Endodermal cell (in vitro differentiated cells): ENCODE measurements at regions not wholly inside any gene's neighbourhood (a gene's known extent, or its start where the extent isn't known, plus 50 kb on each side); places are given as distances from the start of the nearest gene placed in this dataset.
A peak's percentile ranks its signal among the peaks of the same experiment; 100 is the strongest.
"Not testable (repeated sequence)": the region's sequence is repeated elsewhere in the genome, so short reads cannot be mapped to it uniquely, and the experiment has no call there.

Experiments used
- DNase-seq: peaks from one replicate; pipeline ENCODE4 v3.0.0-alpha.2; 2017
- H3K27ac ChIP-seq: 2 replicates; pipeline ENCODE4 v1.5.1; 2013; ENCODE audit warnings: mild to moderate bottlenecking, low read depth, low read length, moderate library complexity
- H3K27me3 ChIP-seq: 2 replicates; pipeline ENCODE4 v1.6.1; 2013; ENCODE audit warnings: mild to moderate bottlenecking, low read length, moderate library complexity; ENCODE audit not compliant: insufficient read depth, control insufficient read depth, poor library complexity, severe bottlenecking
- H3K36me3 ChIP-seq: 2 replicates; pipeline ENCODE4 v1.7.0; 2013; ENCODE audit warnings: mild to moderate bottlenecking, low read length, moderate library complexity; ENCODE audit not compliant: control insufficient read depth, insufficient read depth
- H3K4me1 ChIP-seq: one replicate; pipeline ENCODE4 v1.7.0; 2013; ENCODE audit warnings: low read length; ENCODE audit not compliant: control insufficient read depth, insufficient read depth
- H3K4me3 ChIP-seq: 2 replicates; pipeline ENCODE4 v1.5.1; 2013; ENCODE audit warnings: mild to moderate bottlenecking, low read length, moderate library complexity
- H3K9ac ChIP-seq: 2 replicates; pipeline ENCODE4 v1.6.1; 2013; ENCODE audit warnings: mild to moderate bottlenecking, low read length, moderate library complexity; ENCODE audit not compliant: poor library complexity, severe bottlenecking; ENCODE audit errors: extremely low read depth
- H3K9me3 ChIP-seq: 2 replicates; pipeline ENCODE4 v1.6.1; 2013; ENCODE audit warnings: mild to moderate bottlenecking, low read length, moderate library complexity; ENCODE audit not compliant: control insufficient read depth
- H3K27ac Mint-ChIP-seq: 2 replicates; pipeline ENCODE4 v1.8.0; 2020; ENCODE audit warnings: mixed read lengths
- H3K27me3 Mint-ChIP-seq: 2 replicates; pipeline ENCODE4 v1.8.0; 2021; ENCODE audit warnings: mild to moderate bottlenecking, mixed read lengths; ENCODE audit not compliant: insufficient read depth
- H3K36me3 Mint-ChIP-seq: 2 replicates; pipeline ENCODE4 v1.8.0; 2020; ENCODE audit warnings: low read depth, mixed read lengths
- H3K4me1 Mint-ChIP-seq: 2 replicates; pipeline ENCODE4 v1.8.0; 2020; ENCODE audit warnings: mixed read lengths
- H3K4me3 Mint-ChIP-seq: 2 replicates; pipeline ENCODE4 v1.8.0; 2020; ENCODE audit warnings: mild to moderate bottlenecking, moderate library complexity, mixed read lengths
- H3K9me3 Mint-ChIP-seq: 2 replicates; pipeline ENCODE4 v1.8.0; 2020; ENCODE audit warnings: mild to moderate bottlenecking, mixed read lengths
- CTCF ChIP-seq: fragments of 200-600 bp; sonication (generic); conservative IDR thresholded peaks from 2 replicates; pipeline ENCODE4 v1.5.0; 2021; ENCODE audit warnings: antibody characterized with exemption, mild to moderate bottlenecking
- WGBS, 2 experiments: methylation state at CpG; one replicate each; pipeline versions ENCODE4 v1.1.5 to v1.1.7; 2013; ENCODE audit warnings: missing lambda C conversion rate in 2 of 2, mixed read lengths in 1 of 2; ENCODE audit not compliant: insufficient coverage in 1 of 2, insufficient read length in 1 of 2; 5-methylcytosine and 5-hydroxymethylcytosine counted together

GRCh38 chr6:15747354-15747883 is 84.6 kb upstream of the DTNBP1 start:
- no peak overlapping the region for H3K4me3 Mint-ChIP-seq
- H3K36me3 ChIP-seq, result no peaks in the 10 kb centered on the region
- H3K36me3 Mint-ChIP-seq, result no peaks in the 10 kb centered on the region
- H3K4me1 ChIP-seq, result no peaks in the 10 kb centered on the region
- H3K27me3 ChIP-seq, result no peaks in the 10 kb centered on the region
- no peak for DNase-seq
- H3K27ac ChIP-seq, result no peak overlapping the region
- H3K27me3 Mint-ChIP-seq, result no peaks in the 10 kb centered on the region
- no peak for TF ChIP-seq CTCF
- H3K4me1 Mint-ChIP-seq, result peaks cover 4% of the 10 kb centered on the region
- no peak overlapping the region for H3K4me3 ChIP-seq
- 77 to 100% methylated on average over 1 to 2 of the region's 2 CpGs for WGBS, 2 experiments
- H3K27ac Mint-ChIP-seq, result no peak overlapping the region
- H3K9ac ChIP-seq, result no peak overlapping the region
- peaks cover 2% of the 10 kb centered on the region for H3K9me3 Mint-ChIP-seq
- H3K9me3 ChIP-seq, result no peaks in the 10 kb centered on the region

DNA sequence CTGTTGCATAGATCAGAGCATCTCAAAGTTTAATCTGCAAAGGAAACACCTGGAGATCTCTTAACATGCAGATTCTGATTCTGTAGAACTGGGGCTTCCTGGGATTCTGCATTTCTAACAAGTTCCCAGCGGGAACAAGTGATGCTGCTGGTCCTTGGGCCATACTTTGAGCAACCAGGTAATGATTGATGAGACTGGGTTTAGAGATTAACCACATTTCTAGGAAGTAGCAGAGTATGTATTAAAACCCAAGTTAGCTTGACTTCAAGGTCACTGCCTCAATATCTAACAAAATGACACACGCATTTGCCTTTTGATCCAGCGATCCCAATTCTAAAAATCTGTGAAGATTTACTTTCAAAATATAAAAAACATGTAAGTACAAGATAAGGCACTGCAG is 83.0 kb upstream of the DTNBP1 start:
- no peaks in the 10 kb centered on the region for H3K9me3 ChIP-seq
- H3K4me3 ChIP-seq, result no peak overlapping the region
- no peaks in the 10 kb centered on the region for H3K27me3 Mint-ChIP-seq
- no peak overlapping the region for H3K27ac Mint-ChIP-seq
- no peak overlapping the region for H3K27ac ChIP-seq
- TF ChIP-seq CTCF, result no peak
- WGBS, 2 experiments, result 72% methylated on average over 3 of the region's 3 CpGs; no CpG with 5 or more reads in 1 of the 2 experiments
- no peak overlapping the region for H3K4me3 Mint-ChIP-seq
- H3K9ac ChIP-seq, result no peak overlapping the region
- H3K4me1 Mint-ChIP-seq, result peaks cover 4% of the 10 kb centered on the region
- no peak for DNase-seq
- H3K36me3 ChIP-seq, result no peaks in the 10 kb centered on the region
- no peaks in the 10 kb centered on the region for H3K36me3 Mint-ChIP-seq
- H3K27me3 ChIP-seq, result no peaks in the 10 kb centered on the region
- H3K4me1 ChIP-seq, result no peaks in the 10 kb centered on the region
- peaks cover 2% of the 10 kb centered on the region for H3K9me3 Mint-ChIP-seq

- no peak for DNase-seq
Observed at GRCh38 chr6:15744818-15745402, 82.1 kb upstream of the DTNBP1 start.

GRCh38 chr6:15742013-15742412 is 79.2 kb upstream of the DTNBP1 start:
- H3K9ac ChIP-seq, H3K4me1 ChIP-seq, H3K36me3 ChIP-seq, DNase-seq, H3K9me3 ChIP-seq, H3K4me1 Mint-ChIP-seq, H3K9me3 Mint-ChIP-seq, H3K4me3 Mint-ChIP-seq, H3K27me3 Mint-ChIP-seq, H3K27ac Mint-ChIP-seq, H3K27ac ChIP-seq, H3K4me3 ChIP-seq, H3K27me3 ChIP-seq, H3K36me3 Mint-ChIP-seq: not testable (repeated sequence)
- WGBS, 2 experiments, result 80 to 83% methylated on average over 1 of the region's 1 CpG

More at GRCh38 chr6:15744818-15745402, 82.1 kb upstream of the DTNBP1 start:
- no peak overlapping the region for H3K27ac ChIP-seq
- H3K36me3 ChIP-seq, result no peaks in the 10 kb centered on the region
- 87% methylated on average over 3 to 4 of the region's 4 CpGs for WGBS, 2 experiments
- Mint-ChIP-seq H3K36me3 (no peaks in the 10 kb centered on the region), H3K4me3 (no peak overlapping the region), H3K27me3 (no peaks in the 10 kb centered on the region), H3K9me3 (peaks cover 2% of the 10 kb centered on the region), H3K27ac (no peak overlapping the region), H3K4me1 (peaks cover 4% of the 10 kb centered on the region)
- H3K9me3 ChIP-seq, result no peaks in the 10 kb centered on the region
- no peak overlapping the region for H3K9ac ChIP-seq
- H3K4me1 ChIP-seq, result no peaks in the 10 kb centered on the region
- H3K27me3 ChIP-seq, result no peaks in the 10 kb centered on the region
- no peak overlapping the region for H3K4me3 ChIP-seq
- peak; percentile 32 for TF ChIP-seq CTCF
